ENCODE measurements at regions not wholly inside any gene's neighbourhood (a gene's known extent, or its start where the extent isn't known, plus 50 kb on each side); places are given as distances from the start of the nearest gene placed in this dataset.
"Not testable (repeated sequence)": the region's sequence is repeated elsewhere in the genome, so short reads cannot be mapped to it uniquely, and the experiment has no call there.

DNA sequence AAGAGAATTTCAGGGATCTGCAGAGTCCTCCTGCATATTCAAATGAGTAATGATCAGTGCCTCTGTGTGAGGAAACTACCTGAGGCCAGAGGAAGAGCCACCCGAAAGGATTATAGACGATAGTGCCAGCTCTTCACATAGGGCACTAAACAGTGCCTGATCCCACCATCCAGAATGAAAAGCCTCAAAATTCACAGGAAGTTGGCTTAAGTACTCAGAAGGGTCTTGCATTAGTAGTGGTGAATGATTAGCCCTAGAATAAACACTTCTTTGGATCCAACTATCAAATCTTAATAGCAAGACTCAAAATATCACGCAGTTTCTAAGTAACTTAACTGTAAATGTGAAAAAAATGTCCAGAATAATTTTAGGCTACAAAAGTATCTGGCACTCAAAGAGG, 324.4 kb downstream of the ZNF674 start:
- no peak for DNase-seq (ENCODE audit: low read depth)

DNA sequence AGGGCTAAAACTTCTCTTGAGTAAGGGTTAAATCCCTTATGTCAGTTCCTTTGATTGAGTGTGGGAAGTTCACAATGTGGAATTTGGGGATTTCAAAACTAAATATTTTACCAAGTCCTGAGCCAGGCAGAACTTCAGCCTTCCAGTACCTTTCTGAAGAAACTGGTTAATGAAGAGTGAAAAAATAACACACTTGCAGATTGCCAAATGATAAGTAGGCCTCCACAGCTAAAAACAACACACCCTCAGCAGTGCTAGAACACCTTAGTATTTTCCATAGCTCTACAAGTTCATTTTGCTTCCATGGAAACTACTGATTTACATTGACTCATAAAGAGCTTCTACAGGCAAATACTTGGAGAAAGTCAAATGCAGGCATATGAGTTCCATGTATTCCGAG, 326.8 kb downstream of the ZNF674 start:
- DNase-seq (ENCODE audit: low read depth) = no peak

DNA sequence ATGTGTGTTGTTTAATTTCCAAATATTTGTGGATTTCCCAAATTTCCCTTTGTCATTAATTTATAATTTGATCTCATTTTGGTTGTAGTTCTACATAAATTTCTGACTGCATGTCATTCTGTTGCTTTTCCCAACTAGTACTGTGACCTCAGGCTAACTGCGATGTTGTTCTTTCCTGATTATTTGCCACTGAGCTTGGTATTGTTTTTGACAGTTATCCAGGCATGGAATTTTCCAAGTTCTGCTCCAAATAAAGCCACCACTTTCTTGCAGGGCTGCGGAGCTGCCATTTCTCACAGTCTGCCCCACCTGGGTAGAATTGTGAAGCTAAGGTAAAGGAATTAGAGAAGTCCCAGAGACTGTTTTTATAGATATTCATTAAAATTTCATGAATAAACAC, 328.8 kb downstream of the ZNF674 start:
- DNase-seq (ENCODE audit: low read depth) = no peak

DNA sequence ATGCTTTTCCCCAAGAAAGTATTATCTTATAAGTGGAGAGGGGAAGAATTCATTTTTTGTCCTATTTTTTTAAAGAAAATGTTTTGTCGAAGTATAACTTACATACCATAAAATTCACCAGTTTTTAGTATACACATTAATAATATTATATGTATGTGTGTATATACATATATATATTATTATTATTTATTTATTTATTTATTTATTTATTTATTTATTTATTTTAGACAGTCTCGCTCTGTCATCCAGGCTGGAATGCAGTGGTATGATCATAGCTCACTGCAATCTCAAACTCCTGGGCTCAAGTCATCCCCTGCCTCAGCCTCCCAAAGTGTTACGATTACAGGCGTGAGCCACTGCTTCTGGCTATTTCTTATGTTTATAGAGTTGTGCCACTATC, 334.1 kb downstream of the ZNF674 start:
- no peak for DNase-seq (ENCODE audit: low read depth)

DNA sequence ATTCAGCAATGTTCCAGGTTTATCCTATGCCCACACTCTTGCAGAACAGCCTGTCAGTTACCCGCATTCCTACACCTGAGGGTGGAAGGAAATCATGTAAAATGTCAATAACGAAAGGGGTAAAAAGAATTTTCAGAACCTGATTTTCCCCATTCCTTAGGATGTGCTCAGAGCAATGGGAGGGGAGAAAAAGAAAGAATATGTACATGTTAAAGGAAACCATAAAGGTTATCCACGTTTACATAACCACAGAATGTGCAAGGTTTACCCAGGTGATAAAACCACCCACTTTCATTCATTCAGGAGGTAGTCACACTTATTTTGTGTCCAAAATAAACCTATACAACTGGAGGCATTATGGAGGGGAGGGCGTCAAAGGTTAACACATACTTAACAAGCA, 335.5 kb downstream of the ZNF674 start:
- DNase-seq (ENCODE audit: low read depth) = no peak

DNA sequence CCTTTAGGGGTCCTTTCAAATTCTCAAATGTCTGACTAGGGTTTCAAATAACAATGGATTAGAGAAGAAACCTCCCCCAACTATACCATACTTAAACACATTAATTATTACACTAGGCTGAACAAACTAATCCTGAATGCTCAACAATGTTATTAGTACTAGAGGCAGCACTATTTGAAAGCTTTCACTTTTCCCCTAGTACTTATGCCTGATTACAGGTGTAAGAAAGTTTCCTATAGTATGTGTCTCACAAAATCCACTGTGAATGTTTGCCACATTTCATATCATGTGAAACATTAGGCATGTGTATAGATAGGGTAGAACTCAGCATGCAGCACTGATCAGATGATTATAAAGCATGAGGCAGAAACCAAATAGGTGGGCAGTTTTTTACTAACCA, 336.2 kb downstream of the ZNF674 start:
- DNase-seq (ENCODE audit: low read depth) = no peak

DNA sequence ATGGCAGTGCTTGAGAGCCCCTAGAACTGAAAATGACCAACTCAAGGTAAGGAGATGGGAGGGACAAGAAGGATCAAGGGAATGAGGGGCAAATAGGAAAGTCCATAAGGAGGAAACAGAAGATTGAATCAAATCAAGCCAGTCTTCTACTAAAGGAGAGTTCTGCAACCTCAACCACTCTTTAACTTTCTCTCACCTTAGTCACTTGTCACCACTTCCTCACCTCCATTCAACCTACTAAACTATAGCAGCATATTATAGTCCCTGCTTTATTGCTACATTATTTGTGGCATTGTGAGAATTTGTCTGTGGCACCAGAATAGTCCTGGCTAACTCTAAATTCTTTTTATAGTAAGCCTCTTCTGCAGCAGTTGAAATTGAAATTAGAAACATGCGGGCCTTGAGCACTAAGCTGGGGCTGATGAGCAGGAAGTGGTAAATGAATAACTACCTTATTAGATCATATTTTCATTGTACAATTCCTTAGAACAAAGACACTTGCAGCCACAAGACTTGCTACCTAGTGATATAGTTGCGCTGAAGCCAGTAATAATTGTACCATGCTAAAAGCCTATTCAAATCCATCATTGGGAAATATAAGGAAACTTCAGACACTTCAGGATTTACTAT, 336.9 kb downstream of the ZNF674 start:
- peak; percentile 30 for DNase-seq (ENCODE audit: low read depth)

DNA sequence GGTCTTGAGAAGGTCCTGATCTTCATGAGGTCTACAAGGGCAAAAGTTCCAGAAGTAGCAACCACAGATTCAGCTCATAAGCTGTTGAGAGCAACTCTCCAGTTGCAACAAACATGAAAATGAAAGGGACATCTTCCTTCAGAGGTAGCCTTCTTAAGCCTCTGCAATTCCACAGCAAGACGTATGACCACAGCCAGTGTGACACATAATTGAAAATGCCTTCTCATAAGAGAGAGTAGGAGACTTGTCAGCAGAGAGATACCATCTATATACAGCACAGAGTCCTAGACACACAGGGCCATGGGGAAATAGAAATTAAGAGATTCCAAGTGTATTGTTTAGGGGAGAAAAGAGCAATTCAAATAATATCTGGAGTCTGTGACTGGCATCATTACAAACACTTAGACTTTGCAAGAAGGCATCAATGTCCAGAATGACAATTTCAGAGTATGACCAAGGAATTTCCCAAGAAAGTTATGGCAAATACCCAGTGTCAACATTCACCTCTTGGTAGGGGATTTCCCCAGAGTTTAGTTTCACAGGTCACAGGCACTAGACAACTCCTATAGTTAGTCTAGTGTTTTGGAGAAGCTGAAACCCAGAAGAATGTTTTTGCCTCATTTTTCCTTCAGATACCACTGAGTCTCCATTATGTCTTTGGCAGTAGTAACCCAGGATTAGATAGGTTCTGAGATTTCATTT, 340.3 kb downstream of the ZNF674 start:
- no peak for DNase-seq (ENCODE audit: low read depth)

DNA sequence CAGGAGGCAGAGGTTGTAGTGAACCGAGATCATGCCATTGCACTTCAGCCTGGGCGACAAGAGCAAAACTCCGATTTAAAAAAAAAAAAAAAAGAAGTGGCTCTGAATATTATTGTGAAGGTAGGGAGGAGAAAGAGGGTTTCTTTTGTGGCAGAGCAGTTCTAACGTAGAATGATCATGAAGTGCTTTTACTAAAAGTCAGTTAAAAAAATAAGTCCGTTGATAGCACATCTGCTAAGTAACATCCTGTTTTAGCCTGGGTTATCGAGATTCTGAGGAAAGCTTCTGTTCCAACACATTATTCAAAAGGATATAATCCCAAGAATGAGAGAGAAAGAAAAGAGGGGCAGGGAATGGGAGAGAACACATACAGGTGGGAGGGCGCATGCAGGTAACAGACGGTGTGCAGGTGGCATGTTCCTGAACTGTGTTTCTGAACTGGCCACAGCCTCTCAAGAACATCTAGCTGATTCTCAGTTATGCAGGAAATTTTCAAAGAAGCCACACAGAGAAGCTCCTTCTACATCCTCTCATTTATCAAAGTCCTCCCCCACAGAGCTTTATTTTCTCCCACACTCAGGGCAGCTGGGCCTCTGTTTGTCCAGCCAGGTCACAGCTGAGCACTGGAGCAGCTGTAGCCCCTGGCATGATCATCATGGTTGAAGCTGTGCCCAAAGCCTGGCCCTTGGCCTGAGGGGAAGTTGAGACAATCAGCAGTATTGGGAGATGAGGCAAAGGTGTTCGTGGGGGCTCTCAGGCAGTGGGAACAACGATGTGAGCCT, 342.3 kb downstream of the ZNF674 start:
- DNase-seq (ENCODE audit: low read depth) = no peak

DNA sequence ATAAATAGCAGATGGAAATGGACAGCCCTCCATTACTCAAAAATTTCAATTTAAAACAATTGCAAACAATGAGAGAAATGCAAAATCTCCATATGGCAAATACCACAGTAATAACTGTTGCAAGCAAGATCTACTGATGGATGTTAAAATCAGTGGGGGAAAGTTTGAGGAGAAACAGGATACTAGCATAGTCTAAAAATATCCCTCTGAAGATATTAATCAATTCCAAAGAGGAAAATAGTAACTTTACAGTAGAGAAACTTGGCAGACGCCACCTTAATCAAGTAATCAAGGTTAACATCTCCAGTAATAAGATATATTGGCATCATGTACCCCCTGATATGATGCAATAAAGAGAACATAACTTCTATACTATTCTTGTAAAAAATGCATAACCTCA, 344.8 kb downstream of the ZNF674 start:
- no peak for DNase-seq (ENCODE audit: low read depth)

DNA sequence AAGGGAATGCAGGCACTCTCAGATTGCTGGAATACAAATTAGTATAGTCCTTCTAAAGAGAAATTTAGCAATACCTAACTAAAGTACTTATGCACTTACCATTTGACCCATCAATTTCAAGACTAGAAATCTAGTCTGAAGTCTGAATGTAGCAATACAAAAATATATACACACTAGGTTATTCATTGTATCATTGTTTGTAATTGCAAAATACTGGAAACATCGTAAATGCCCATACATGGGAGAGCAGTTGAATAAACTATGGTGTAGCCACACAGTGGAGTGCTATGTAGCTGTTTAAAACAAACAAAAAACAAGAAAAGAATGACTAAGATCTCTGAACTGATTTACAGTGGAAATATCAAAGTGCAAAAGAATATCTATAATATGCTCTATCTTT, 346.4 kb downstream of the ZNF674 start:
- no peak for DNase-seq (ENCODE audit: low read depth)

DNA sequence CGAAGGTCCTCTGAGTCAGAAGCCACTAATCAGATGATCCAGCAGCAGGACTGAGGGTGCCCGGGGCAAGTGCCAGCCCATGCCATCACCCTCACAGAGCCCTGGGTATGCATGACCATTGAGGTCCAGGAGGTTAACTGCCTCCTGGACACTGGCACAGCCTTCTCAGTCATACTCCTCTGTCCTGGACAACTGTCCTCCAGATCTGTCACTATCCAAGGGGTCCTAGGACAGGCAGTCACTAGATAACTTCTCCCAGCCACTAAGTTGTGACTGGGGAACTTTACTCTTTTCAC, 358.5 kb downstream of the ZNF674 start:
- DNase-seq (ENCODE audit: low read depth) = not testable (repeated sequence)

DNA sequence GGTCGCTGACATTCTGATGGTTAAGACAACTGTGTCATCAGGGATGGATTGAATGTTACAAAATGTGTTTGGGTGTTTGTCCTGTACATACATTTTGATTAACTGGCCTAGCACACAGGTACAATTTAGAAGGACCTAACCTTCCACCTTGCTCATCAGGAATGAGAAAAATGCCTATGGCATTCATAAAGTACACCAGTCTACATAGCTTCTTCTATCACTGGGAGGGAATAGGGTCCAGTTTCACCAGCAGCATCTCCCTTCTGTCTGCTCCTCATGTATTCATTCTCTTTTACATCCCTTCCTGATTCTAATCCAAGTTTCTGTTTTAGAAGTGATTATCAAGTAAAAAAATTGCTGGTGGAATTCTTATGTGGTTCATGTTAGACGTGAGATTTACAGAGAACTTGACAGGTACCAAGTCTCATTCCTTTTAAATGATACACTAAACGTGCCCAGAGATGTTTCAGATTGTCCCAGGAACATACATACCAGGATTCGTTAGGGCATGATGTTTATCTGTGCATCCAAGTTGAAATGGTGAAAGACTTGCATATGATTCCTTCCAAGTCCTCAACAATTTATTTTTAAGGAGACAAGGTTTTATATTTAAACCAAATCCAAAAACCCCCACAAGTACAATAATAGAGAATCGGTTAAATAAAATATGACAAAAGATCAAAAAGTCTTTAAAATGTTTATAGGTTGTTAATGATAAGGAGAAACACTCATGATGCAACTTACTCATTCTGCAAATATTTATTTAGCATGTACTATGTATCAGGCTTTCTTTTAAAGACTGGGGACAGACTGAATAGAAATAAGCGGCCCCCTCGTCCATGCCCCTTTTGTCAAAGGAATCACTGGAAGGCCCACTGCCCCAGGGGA, 359.1 kb downstream of the ZNF674 start:
- no peak for DNase-seq (ENCODE audit: low read depth)

DNA sequence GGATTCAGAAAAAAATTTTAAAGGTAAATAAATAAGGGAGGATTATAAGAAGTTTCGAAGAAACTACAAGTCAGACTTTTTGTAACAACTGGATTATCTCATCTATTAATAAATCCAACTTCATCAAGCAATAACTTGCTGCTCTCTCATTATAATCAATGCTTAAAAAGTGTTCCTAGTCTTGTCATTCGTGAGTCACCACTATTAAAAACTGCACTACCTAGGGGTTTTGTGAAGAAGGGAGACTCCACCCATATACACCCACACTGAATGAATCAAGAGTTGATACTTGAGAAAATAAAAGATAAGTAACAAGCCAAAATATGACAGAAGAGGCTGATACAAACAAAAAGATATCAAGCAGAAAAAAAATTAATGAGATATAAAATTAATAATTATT, 360.5 kb downstream of the ZNF674 start:
- no peak for DNase-seq (ENCODE audit: low read depth)

DNA sequence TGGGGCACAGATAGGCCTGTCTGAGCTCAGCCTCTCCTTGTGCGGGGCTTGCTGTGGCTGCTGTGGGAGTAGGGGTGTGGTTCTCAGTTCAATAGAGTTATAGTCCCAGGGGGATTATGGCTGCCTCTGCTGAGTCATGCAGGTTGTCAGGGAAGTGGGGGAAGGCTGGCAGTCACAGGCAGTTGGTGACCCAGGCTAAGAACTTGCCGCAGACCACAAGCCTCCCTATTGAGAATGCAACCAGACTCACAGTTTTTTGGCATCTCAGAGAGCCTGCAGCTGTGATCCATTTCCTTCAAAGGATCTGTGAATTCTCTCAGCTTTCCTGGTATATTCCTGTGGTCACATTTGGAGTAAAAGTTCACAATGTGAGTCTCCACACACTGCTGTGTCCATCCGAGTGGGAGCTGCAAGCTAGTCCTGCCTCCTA, 364.9 kb downstream of the ZNF674 start:
- DNase-seq (ENCODE audit: low read depth) = peak; percentile 82

DNA sequence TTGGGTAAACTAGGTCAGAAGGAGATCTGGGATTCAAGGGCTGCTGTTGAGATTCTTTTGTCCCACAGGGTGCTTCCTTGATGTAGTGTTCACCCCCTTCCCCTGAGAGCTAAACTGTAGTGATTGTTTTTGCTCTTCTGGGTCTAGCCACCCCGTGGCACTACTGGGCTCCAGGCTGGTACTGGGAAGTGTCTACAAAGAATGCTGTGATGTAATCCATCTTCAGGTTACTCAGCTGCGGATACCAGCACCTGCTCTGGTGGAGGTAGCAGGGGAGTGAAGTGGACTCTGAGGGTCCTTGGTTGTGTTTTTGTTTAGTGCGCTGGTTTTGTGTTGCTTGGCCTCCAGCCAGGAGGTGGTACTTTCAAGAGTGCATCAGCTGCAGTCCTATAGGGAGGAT, 365.5 kb downstream of the ZNF674 start:
- DNase-seq (ENCODE audit: low read depth) = no peak

DNA sequence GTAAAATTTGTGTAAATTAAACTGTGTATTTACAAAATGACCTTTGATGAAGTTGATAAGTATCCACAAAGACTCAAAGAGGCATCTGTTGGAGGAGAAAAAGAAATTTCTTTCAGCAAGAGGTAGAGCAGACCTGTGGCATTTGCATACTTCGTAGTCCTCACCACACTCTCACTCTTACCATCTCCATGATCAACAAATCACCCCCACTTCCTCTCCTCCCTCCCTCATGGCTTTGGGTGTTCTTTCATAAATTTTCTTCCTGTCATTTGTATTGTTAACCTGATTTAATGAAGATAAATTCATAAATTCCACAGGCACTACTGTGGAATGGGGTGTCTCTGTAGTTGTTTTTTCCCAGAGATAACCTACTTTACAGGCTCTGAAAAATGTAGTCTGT, 366.5 kb downstream of the ZNF674 start:
- no peak for DNase-seq (ENCODE audit: low read depth)

DNA sequence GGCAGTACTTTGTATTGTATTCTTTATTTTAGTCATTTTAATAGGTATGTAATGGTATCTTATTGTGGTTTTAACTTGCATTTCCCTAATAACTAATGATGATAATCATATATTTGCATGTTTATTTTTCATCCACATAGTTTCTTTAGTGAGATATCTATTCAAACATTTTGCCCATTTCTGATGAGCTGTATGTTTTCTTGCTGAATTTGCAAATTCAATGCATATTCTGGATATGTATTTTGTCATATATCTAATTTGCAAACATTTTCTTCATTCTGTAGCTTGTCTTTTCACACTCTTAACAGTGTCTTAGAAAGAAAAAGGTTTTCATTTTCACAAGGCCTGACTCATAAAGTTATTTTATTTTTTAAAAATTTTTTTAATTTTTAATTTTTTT, 372.1 kb downstream of the ZNF674 start:
- no peak for DNase-seq (ENCODE audit: low read depth)

DNA sequence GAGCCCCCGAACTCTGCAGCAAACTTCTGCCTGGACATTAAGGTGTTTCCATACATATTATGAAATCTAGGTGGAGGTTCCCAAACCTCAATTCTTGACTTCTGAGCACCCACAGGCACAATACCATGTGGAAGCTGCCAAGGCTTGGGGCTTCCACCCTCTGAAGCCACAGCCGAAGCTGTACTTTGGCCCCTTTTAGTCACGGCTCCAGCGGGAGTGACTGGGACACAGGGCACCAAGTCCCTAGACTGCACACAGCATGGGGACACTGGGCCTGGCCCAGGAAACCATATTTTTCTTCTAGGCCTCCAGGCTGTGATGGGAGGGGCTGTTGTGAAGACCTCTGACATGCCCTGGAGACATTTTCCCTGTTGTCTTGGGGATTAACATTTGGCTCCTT, 373.8 kb downstream of the ZNF674 start:
- not testable (repeated sequence) for DNase-seq (ENCODE audit: low read depth)

DNA sequence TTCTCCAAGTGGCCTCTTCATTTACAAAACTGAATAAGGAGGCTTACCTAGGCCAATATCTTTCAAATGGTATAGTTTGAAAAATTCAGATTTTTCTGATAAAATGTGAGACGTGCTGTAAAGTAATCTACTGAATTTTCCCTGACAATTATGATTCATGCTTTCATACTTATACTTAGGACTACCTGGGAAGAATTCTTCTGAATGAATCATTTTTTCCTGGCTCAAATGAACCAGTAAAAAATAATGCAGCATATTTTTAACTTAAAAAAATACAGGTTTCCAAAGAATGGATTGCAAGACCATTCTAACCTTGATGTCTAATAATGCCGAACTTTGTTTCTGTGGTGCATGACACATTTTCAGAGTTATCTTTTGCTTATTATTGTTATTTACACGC, 375.4 kb downstream of the ZNF674 start:
- no peak for DNase-seq (ENCODE audit: low read depth)

DNA sequence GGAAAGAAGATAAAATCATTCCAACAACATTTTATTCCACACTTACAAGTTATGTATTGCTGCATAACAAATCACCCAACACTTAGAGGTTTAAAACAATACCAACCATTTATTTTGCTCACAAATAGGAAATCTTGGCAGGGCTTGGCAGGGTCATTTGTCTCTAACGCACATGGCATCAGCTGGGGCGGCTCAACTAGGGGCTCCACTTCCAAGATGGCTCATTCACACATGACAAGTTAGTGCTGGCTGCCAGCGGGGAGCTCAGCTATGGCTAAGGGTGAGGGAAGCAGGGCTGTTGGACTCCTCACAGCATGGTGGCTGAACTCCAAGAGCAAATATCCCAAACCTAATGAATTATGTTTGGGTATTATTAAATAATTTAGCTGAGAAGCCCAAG, 377.0 kb downstream of the ZNF674 start:
- DNase-seq (ENCODE audit: low read depth) = no peak

DNA sequence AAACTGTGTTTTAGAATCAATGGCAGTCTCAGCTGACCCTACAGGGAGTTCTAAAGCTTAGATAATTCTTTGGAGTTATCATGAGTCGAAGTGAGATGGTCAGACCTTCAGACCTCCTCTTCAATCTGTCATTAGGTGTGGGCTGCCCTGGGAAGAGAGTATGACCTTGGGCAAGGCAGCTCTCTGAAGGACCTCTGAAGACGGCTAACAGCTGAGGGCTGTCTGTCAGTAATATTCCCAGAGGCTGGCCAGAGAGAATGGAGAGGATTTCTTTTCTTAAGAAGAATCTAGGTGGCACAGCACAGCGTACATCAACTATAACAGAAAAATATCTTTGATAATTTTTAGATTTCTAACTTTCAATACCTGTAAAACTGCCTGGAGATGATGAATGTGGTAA, 379.4 kb downstream of the ZNF674 start:
- no peak for DNase-seq (ENCODE audit: low read depth)

DNA sequence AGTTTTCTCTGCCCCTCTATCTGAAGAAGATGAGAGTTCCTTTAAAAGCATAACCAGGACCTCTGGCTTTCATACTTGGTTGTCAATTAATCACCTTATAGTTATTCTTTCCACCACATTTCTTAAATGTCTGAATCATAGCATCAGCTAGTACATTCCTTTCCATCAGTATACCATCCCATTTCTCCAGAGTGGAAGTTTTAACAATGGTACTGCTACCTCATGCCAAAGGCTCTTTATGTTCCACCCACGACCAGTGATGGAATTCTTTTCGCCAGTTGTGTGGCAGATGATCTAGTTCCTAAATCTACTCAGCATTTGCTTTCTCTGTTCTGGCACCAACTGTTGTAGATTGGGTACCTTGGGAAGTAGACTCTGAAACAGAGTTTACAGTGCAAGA, 379.8 kb downstream of the ZNF674 start:
- peak; percentile 36 for DNase-seq (ENCODE audit: low read depth)
